NCI-H1436 (cell line): ENCODE measurements at regions not wholly inside any gene's neighbourhood (a gene's known extent, or its start where the extent isn't known, plus 50 kb on each side); places are given as distances from the start of the nearest gene placed in this dataset.
"Not testable (repeated sequence)": the region's sequence is repeated elsewhere in the genome, so short reads cannot be mapped to it uniquely, and the experiment has no call there.

Experiments
- DNase-seq: peaks from one replicate; lab custom pipeline; 2025; lab: John Stamatoyannopoulos, UW

DNA sequence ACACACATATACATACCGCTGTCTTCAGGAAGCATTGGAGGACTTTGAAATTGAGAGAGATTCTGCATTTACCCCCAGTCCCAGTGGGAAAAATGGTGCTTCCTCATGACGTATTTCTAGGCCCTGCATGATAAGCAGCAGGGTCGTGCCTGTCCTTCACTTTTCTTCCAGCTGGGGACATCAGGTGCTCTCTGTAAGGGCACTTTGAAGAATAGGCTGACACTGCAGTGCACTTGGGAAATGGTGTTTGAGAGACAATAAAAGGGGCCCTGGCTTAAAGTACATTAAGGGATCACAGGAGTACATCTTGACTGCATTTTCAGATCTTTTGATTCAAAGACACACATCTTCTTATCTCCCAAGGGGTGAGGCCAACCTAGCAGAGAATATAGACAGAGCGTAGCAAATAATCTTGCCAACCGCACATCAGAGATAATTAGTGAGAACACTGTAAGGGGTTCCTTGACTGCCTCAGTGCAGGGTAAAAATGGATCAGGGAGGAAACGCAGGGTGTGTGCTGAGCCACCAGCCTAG is 437.9 kb downstream of the CSNK1G3 start:
- no peak for DNase-seq

DNA sequence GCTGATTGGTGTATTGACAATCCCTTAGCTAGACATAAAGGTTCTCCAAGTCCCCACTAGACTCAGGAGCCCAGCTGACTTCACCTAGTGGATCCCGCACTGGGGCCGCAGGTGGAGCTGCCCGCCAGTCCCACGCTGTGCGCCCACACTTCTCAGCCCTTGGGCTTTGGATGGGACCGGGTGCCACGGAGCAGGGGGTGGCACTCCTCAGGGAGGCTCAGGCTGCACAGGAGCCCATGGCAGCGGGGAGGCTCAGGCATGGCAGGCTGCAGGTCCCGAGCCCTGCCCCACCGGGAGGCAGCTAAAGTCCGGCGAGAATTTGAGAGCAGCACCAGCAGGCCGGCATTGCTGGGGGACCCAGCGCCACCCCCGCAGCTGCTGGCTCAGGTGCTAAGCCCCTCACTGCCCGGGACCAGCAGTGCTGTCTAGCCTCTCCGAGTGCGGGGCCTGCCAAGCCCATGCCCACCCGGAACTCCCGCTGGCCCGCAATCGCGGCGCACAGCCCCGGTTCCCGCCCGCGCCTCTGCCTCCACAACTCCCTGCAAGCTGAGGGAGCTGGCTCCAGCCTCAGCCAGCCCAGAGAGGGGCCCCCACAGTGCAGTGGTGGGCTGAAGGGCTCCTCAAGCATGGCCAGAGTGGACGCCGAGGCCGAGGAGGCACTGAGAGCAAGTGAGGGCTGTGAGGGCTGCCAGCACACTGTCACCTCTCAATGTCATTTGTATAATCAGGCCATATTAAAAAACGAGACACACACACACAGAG is 437.2 kb downstream of the CSNK1G3 start:
- no peak for DNase-seq

DNA sequence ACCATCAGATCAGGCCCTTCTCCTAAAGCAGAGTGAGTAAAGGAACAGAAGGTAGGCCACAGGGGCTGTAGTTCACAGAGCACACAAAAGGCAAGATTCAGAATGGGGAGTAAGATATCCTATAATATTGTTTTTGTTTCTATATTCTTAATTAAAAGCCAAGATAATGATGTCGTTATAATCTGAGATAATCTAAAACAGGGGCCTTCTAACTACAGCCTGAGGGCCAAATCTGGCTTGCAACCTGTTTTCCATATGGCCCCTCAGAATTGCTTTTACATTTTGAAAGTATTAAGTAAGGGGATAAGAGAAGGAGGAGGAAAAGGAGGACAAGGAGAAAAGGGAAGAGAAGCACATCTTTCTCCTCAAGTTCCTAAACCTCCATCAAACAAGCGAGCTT is 435.8 kb downstream of the CSNK1G3 start:
- no peak for DNase-seq

DNA sequence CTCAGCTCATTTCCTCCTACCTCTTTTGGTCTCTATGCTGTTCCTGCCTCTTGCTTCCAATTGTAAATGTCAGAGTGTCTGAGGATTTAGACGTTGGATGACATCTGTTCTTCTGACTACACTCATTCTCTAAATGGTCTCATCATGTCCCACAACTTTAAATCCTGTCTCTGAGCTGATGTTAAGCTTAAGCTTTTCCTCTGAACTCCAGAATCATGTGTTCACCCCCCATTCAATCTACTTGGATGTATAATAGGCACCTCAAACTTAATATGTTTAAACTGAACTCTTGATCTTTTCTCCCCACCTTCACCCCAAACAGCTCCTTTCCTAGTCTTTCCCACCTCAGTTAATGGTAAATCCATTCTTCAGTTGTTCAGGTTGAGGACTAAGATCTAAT is 433.6 kb downstream of the CSNK1G3 start:
- no peak for DNase-seq

DNA sequence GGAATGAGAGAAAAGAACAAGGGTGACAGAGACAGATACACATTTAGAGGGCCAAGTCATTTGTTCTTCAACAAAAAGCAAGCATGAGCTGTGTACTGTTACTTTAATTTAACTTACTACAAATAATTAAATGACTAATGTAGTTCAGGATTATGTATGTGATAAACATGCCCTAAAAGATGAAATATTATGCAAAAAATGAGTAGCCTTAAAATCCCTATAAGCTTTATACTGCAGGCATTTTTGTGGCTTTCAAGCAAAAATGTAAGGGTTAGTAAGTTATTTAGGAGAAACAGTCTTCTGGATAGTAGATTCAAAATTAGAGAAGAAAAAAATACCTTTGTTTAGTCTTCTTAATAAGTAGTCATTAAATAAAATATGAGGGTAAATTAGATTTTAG is 431.2 kb downstream of the CSNK1G3 start:
- DNase-seq, result no peak

DNA sequence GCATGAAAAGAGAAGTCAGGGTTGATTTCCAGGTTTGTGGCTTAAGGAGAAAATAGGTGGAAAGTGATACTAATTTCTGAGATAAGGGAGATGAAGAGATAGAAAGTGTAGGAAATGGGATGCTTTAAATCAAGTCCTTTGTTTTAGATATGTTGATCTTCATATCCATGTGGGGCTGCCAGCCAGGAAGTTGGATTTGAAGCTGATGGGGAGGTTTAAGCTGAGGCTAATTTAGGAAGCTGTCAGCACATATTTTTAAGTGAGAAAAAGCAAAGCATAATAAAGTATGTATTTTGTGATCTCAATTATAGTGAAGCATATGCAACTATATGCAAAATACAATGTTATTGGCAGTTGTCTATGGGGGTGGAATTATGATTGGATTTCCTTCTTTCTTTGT is 428.4 kb downstream of the CSNK1G3 start:
- DNase-seq, result no peak

DNA sequence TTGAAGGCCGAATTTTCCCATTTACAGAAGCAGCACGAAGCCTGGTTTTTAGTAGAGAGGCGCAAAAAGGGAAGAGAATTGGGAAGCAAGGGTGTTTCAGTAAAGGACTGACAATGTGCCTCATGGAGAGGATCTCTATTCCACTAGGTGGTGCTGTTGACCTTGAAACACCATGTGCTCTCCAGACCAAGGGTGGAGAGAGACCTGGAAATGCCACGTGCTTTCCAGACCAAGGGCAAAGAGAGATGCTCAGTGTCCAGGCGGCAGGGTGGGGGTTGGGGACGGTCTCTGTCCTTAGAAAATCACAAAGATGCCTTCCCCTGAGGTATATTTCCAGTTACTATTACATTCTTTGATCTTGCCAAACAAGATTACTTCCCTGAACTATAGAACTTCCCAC is 425.3 kb downstream of the CSNK1G3 start:
- no peak for DNase-seq

DNA sequence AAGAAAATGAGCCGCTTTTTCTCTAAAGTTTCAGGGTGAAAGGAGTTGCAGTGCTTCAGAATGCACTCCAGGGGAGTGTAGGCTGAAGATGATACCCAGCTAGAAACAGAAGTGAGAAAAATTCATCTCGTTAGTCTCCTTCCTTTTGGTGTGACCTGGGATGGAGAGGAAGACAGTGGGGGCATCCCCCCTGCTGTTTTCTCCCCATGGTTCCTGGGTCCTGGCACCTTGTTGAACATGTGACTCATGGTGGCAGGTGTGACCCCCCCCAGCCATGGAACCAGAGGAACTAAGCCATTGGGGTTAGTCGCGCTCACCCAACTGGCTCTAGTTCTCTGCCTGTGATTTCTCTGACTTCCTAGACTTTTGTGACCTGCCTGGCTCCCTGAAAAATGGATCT is 424.6 kb downstream of the CSNK1G3 start:
- no peak for DNase-seq

DNA sequence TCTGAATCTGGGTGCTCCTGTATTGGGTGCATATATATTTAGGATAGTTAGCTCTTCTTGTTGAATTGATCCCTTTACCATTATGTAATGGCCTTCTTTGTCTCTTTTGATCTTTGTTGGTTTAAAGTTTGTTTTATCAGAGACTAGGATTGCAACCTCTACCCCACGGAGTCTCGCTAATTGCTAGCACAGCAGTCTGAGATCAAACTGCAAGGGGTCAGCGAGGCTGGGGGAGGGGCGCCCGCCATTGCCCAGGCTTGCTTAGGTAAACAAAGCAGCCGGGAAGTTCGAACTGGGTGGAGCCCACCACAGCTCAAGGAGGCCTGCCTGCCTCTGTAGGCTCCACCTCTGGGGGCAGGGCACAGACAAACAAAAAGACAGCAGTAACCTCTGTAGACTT is 421.8 kb downstream of the CSNK1G3 start:
- DNase-seq, result not testable (repeated sequence)

DNA sequence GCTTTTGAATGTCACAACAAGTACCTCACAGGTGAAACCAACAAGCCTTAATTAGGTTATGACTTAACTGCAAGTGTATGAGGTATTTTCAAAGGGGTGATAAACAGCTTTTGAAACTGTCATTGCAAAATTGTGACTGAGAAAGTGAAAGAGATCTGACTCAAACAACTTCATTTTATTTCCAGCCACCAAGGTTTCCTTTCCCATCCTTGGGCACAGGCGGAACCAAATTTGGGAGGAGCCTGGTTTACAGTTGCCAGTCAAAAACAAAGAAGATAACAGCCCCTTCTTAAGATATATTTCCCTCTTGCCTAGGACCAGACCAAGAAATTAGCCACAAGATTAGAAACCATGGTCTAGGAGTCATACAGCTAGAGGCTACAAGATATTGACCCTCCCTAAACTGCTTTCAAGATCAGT is 417.1 kb downstream of the CSNK1G3 start:
- no peak for DNase-seq

DNA sequence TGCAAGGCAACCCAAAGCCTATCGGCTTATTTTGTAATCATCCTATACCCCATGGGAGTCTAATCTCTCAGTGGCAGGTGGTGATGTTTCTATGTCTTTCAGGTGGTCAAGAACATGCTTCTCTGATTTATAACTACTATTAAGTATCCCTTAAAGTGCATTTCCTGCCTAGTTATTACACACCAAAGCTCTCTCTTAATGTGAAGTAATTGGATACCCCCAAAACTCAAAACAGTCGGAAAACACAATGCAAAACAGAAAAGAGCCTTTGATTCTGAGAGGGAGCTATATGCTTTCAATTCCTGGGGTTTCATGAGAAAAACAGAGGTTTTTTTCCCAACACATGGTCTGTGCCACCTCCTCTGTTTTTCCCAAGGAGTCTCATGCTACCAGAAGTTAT is 416.4 kb downstream of the CSNK1G3 start:
- DNase-seq, result no peak

DNA sequence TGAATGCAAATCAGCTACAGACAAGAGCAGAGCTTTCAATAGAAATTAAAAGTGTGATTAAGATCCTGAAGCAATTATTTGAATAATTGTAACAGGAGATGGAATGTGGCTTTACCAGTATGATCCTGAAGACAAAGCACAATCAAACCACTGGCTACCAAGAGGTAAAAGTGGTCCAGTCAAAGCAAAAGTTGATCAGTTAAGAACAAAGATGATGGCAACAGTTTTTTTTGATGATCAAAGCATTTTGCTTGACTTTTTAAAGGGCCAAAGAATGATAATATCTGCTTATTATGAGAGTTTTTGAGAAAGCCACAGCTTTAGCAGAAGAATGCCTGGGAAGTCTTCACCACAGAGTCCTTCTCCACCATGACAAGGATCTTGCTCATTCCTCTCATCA is 409.2 kb downstream of the CSNK1G3 start:
- no peak for DNase-seq

DNA sequence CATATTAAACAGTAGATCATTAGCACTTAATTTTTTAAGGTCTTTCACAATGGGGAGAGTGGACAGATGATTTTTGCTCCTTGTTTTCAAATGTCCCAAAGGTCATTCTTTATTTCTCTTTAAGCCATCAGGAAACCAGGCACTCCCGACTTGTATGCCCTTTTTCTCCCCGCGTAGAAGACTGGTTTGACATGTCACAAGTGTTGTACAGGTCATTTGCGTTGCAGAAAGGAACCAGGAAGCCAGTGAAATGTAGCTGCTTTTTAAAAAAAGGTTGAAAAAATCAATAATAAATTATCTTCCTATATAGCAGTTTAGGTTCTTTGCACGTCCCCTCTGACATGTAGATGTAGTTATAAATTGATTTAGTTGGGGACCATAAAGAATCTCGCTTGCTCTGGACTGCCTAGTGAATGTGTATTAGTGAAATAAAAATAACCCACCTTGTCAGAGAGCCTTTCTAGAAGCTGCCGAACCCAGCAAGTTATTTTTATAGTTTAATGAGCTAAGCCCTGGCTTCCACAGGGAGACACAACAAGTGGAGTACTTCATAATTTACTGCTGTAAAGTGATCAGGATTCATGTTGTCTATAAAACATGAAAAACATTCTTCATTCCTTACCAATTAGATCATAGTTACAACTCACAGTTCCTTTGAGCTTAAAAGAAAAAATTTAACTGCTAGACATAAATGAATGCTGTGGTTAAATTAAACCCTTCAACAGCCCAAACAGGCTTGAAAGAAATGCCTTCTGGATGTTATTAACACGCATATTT is 404.6 kb downstream of the CSNK1G3 start:
- no peak for DNase-seq

DNA sequence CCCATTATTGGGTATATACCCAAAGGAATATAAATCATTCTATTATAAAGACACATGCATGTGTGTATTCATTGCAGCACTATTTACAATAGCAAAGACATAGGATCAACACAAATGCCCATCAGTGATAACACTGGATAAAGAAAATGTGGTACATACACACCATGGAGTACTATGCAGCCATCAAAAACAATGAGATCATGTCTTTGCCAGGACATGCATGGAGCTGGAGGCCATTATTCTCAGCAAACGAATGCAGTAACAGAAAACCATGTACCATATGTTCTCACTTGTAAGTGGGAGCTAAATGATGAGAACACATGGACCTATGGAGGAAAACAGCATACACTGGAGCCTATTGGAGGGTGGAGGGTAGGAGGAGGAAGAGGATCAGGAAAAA is 402.4 kb downstream of the CSNK1G3 start:
- DNase-seq, result no peak

DNA sequence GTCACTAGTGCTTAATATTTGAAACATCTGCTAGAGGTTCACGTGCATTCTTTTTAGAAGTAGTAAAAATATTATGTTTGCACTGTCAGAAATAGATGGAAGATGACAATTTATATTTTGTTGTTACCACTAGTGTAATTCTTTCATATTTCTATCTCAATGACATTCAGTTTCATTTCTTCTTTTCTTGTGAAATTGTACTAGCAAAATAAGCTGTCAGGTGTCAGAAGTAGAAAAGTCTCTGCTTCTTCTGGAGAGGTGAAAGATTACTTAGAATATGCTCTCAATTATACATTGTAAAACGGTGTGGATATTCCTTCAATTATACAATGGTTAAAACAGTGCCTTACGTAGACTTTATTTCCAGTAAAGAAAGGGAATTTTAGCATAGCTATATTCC is 395.4 kb downstream of the CSNK1G3 start:
- DNase-seq, result no peak

DNA sequence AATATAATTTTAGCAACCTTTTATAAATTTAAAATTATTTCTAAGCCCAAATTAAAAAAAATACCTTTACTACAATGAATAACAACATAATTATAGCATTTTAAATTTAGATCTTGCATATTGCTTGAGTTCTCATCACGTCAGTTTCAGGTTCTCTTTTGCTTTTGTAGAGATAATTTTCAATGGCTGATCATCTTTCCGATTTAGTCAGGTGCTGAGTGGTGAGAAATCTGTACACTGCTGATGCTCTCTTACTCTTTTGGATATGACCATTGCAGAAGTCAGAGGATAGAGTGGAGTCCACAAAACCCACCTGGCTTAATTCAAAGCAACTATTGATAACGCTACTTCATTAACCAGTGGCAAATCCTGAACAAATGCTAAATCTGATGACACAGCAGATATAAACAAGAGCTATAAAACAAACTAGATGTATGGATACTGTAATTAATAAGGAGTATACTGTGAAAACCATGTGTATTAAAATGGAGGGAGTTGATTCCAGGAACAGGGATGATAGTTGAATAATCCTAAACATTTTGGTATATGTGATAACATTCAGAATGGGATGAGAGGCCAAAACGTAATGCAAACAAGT is 394.8 kb downstream of the CSNK1G3 start:
- DNase-seq, result no peak

DNA sequence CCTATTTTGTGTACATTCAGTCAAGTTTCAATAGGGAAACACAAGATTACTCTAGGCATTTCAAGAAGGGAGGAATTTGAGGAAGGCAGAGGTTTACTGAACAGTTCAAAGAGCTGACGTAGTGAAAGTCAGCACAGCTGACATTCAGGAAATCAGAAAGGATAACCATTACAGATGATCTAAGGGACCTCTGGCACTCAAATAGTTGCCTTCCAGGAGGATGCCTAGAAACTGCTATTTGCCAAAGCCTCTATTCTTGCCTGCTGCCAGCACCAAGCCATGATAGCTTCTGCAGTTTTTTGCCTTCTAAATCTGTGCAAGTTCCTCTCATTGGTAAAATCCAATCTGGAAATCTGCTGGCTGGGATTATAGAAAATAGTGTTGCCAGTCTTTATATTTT is 373.1 kb downstream of the CSNK1G3 start:
- no peak for DNase-seq

DNA sequence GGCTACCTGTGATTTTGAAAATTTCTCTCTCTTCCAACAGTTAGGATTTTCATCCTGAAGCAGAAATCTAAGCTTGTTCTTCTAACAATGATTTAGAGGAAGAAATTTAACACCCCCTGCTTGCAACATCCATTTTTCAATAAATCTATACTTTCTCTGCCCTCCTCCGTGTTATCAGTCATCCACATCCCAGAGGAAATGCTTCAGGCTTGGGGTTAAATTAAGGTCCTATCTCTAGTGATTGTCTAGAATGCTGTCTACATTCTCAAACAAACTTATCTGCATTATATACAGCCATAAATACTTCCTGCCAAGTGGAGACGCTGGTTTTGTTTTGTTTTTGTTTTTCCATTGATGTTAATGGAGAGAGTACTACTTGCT is 371.0 kb downstream of the CSNK1G3 start:
- DNase-seq, result no peak

DNA sequence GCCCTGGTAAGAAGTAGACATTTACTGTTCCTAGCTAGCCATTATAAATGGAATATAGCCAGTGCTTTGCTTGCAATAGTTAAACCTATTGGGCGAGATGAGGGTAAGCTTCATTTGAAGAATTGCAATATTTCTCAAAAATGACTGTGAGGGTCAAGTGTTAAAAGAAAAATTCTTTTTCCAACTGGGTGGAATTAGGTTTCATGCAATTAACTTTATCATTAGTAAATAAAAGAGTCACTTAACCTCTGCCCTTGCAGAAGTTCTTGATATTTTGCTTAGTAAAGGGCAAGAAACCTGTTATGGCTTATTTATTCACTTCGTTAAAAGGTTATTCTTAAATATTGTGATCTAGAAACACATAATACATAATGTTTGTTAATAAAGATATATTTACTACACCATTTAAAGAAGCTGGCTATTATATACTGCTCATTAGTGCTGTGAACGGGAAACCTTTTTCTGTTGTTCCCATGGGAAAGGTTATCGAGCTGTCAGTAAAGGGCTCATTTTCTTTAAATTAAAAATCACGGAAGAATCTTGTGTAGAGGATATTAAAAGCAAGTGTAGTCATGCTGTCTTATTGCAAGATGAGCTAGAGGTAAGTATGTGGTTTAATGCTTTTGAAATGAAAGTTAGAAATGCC is 370.5 kb downstream of the CSNK1G3 start:
- DNase-seq, result no peak

DNA sequence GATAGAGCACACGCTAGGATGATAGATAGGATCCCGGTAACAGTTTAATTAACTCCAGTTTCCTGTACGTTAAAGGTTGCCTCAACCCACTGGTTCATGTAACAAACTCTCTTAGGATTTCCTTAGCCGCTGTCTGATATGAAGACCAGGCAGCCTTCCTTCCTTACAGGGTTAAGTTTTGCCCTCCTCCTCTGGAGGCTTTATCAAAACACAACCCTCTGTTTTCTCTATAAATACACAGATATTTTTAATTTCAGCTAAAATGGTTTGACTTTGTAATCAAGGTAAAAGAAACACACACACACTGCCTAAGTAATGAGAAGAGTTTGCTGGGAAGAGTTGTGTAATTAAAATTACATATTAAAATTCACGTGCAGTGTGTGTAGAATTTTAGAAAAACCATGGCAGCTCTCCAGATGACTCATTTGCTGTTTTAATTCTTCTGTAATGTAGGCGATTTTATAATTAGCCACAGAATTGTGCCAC is 369.8 kb downstream of the CSNK1G3 start:
- no peak for DNase-seq

DNA sequence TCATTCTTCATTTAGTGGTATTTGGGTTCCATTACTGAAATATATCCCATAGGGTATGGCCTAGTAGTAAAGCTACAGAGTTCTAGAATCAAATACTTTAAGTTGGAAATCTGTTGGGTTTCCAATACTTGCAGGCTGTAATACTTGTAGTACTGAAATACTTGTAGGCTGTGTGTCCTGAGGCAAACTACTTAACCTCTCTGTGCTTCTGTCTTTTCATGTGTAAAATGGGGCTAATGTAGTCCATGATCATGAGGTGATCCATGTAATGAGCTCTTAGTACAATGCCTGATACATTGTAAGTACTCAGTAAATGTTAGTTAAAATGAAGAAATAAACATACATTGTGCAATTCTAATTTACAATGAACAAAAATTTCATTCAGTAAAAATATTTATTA is 368.9 kb downstream of the CSNK1G3 start:
- DNase-seq, result no peak

DNA sequence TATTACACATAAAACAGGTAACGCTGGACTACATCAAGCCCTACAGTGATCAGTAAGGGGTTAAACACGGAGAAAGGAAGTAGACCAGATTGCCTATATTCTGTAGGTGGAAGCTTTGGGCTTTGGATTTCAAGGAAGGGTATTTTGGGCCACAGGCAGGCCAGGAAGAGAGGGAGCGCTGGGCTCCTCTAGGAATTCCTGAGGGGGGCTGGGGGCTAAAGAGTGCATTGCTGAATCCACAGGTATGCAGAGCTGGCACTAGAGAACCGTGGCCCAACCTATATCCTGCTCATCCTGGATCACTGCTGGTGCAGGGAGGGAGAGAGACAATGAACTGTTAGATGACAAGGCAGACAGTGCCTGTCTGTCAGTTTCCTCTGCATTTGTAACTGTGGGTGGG is 367.1 kb downstream of the CSNK1G3 start:
- no peak for DNase-seq
